A549 (cell line): ENCODE measurements at regions not wholly inside any gene's neighbourhood (a gene's known extent, or its start where the extent isn't known, plus 50 kb on each side); places are given as distances from the start of the nearest gene placed in this dataset.

Experiments used
- ATAC-seq, 2 experiments: fragments of 200-7000 bp in 1 of 2; fragments of >200 bp in 1 of 2; cut with Nextera tagmentation in 1 of 2; cut with Tn5 transposase in 1 of 2; 3 replicates each; pipeline versions ENCODE4 v1.8.0 to v1.9.1; 2018 to 2020; ENCODE audit warnings: mild to moderate bottlenecking in 1 of 2, moderate library complexity in 1 of 2
- CTCF ChIA-PET: fragments of 300-600 bp; sonication (Branson Sonifier 250); formaldehyde crosslinking; extraction: SDS; loops from one replicate; lab custom pipeline; 2021; ENCODE audit warnings: antibody characterized with exemption, inconsistent platforms; lab: Yijun Ruan, JAX
- POLR2A ChIA-PET: fragments of 350-600 bp; formaldehyde crosslinking; extraction: SDS; loops from one replicate; lab custom pipeline; 2021; ENCODE audit warnings: antibody characterized with exemption, inconsistent platforms; lab: Yijun Ruan, JAX
- DNase-seq, 2 experiments: peaks; one replicate each; pipeline versions ENCODE4 v3.0.0 to v3.0.0-alpha.2; 2011 to 2016; ENCODE audit warnings: low read depth in 1 of 2, low spot score in 1 of 2
- FAIRE-seq: peaks from 2 replicates; lab custom pipeline; 2011; peaks lifted over from hg19 to GRCh38; lab: Jason Lieb, UNC
- H3K27ac ChIP-seq, 2 experiments: fragments of >200 bp; sonication (Bioruptor Twin); formaldehyde crosslinking; 3 replicates each; pipeline ENCODE4 v1.5.1; 2016 to 2017
- H3K4me1 ChIP-seq: fragments of >200 bp; sonication (Bioruptor Twin); formaldehyde crosslinking; 3 replicates; pipeline ENCODE4 v1.6.1; 2016
- H3K4me2 ChIP-seq: fragments of >200 bp; sonication (Bioruptor Twin); formaldehyde crosslinking; 3 replicates; pipeline ENCODE4 v1.6.1; 2016
- H3K4me3 ChIP-seq: fragments of >200 bp; sonication (Bioruptor Twin); formaldehyde crosslinking; 3 replicates; pipeline ENCODE4 v1.5.1; 2016
- H3K9me3 ChIP-seq: fragments of >200 bp; sonication (Bioruptor Twin); formaldehyde crosslinking; 3 replicates; pipeline ENCODE4 v1.6.1; 2016
- ATOH8 ChIP-seq: fragments of 250-450 bp; sonication (Bioruptor Pico); IDR thresholded peaks from 2 replicates; pipeline ENCODE4 v1.5.0; 2020; ENCODE audit warnings: low read depth, mild to moderate bottlenecking, moderate library complexity
- CBX2 ChIP-seq: fragments of 200-600 bp; sonication (generic); IDR thresholded peaks from 2 replicates; pipeline ENCODE4 v1.6.1; 2016; ENCODE audit warnings: low read depth, mild to moderate bottlenecking, borderline replicate concordance
- CHD4 ChIP-seq: fragments of 200-600 bp; sonication (generic); IDR thresholded peaks from 2 replicates; pipeline ENCODE4 v1.6.1; 2016; ENCODE audit warnings: antibody characterized with exemption, mild to moderate bottlenecking, borderline replicate concordance
- EHF ChIP-seq: fragments of 250-450 bp; sonication (Bioruptor Pico); IDR thresholded peaks from 2 replicates; pipeline ENCODE4 v1.5.0; 2020; ENCODE audit warnings: mild to moderate bottlenecking
- HEYL ChIP-seq: fragments of 250-450 bp; sonication (Bioruptor Pico); IDR thresholded peaks from 2 replicates; pipeline ENCODE4 v1.8.0; 2021; ENCODE audit warnings: mild to moderate bottlenecking, moderate library complexity
- HOXA7 ChIP-seq: fragments of 250-450 bp; sonication (Bioruptor Pico); IDR thresholded peaks from 2 replicates; pipeline ENCODE4 v1.5.0; 2020; ENCODE audit warnings: mild to moderate bottlenecking, moderate library complexity
- HOXB5 ChIP-seq: fragments of 250-450 bp; sonication (Bioruptor Pico); IDR thresholded peaks from 2 replicates; pipeline ENCODE4 v1.5.0; 2020; ENCODE audit warnings: mild to moderate bottlenecking, moderate library complexity
- JUN ChIP-seq, 2 experiments: fragments of >200 bp; sonication (Bioruptor Twin); formaldehyde crosslinking; IDR thresholded peaks; 2 replicates in 1 of 2; 3 replicates in 1 of 2; pipeline ENCODE4 v1.6.1; 2016 to 2017
- KDM1A ChIP-seq: fragments of 200-600 bp; sonication (generic); IDR thresholded peaks from 2 replicates; pipeline ENCODE4 v1.6.1; 2016; ENCODE audit warnings: low read depth, mild to moderate bottlenecking
- MAZ ChIP-seq: fragments of 150-350 bp; IDR thresholded peaks from 2 replicates; pipeline ENCODE4 v1.6.1; 2014; ENCODE audit warnings: antibody characterized with exemption, low read depth, low read length, borderline replicate concordance
- NPAS2 ChIP-seq: fragments of 250-450 bp; sonication (Bioruptor Pico); IDR thresholded peaks from 2 replicates; pipeline ENCODE4 v1.8.0; 2022; ENCODE audit warnings: mild to moderate bottlenecking, moderate library complexity, borderline replicate concordance
- PBX3 ChIP-seq: IDR thresholded peaks from 2 replicates; pipeline ENCODE4 v1.6.1; 2012
- POLR2A ChIP-seq: IDR thresholded peaks from 2 replicates; pipeline ENCODE4 v1.6.1; 2012; ENCODE audit warnings: mild to moderate bottlenecking, low read length
- POLR2AphosphoS2 ChIP-seq: conservative IDR thresholded peaks from 2 replicates; pipeline ENCODE4 v1.6.1; 2012; ENCODE audit warnings: low read length, improper control_type of control experiment, inconsistent platforms
- RAD21 ChIP-seq, 2 experiments: fragments of >200 bp in 1 of 2; sonication (Bioruptor Twin) in 1 of 2; formaldehyde crosslinking in 1 of 2; IDR thresholded peaks in 1 of 2; conservative IDR thresholded peaks in 1 of 2; 2 replicates in 1 of 2; 3 replicates in 1 of 2; pipeline ENCODE4 v1.6.1; 2012 to 2018; ENCODE audit warnings: inconsistent platforms in 1 of 2
- RARB ChIP-seq: fragments of 250-450 bp; sonication (Bioruptor Pico); IDR thresholded peaks from 2 replicates; pipeline ENCODE4 v1.8.0; 2021; ENCODE audit warnings: mild to moderate bottlenecking, moderate library complexity
- RFX5 ChIP-seq: fragments of 450-650 bp; IDR thresholded peaks from 2 replicates; pipeline ENCODE4 v1.7.1; 2014; ENCODE audit warnings: antibody characterized with exemption, mild to moderate bottlenecking, moderate library complexity
- RNF2 ChIP-seq: fragments of 200-600 bp; sonication (generic); IDR thresholded peaks from 2 replicates; pipeline ENCODE4 v1.6.1; 2016; ENCODE audit warnings: low read depth, mild to moderate bottlenecking, antibody characterized with exemption, moderate library complexity, borderline replicate concordance
- SMC3 ChIP-seq: fragments of >200 bp; sonication (Bioruptor Twin); formaldehyde crosslinking; IDR thresholded peaks from 3 replicates; pipeline ENCODE4 v1.6.1; 2018; ENCODE audit warnings: inconsistent platforms
- TFCP2L1 ChIP-seq: fragments of 250-450 bp; sonication (Bioruptor Pico); IDR thresholded peaks from 2 replicates; pipeline ENCODE4 v1.5.0; 2021; ENCODE audit warnings: mild to moderate bottlenecking
- ZC3H11A ChIP-seq: fragments of 450-650 bp; IDR thresholded peaks from 2 replicates; pipeline ENCODE4 v1.6.1; 2014; ENCODE audit warnings: antibody characterized with exemption, mild to moderate bottlenecking
- ZNF302 ChIP-seq: fragments of 250-450 bp; sonication (Bioruptor Pico); IDR thresholded peaks from 2 replicates; pipeline ENCODE4 v1.9.0; 2021; ENCODE audit warnings: inconsistent platforms, mild to moderate bottlenecking, moderate library complexity
- ZSCAN20 ChIP-seq: fragments of 250-450 bp; sonication (Bioruptor Pico); IDR thresholded peaks from 2 replicates; pipeline ENCODE4 v1.8.0; 2022; ENCODE audit warnings: mild to moderate bottlenecking, moderate library complexity
- WGBS: methylation state at CpG from one replicate; pipeline ENCODE4 v1.1.6; 2017; ENCODE audit errors: missing lambda C conversion rate; 5-methylcytosine and 5-hydroxymethylcytosine counted together
- TF ChIP-seq, protein P1 (sequence below): fragments of >200 bp; sonication (Bioruptor Twin); formaldehyde crosslinking; IDR thresholded peaks from 3 replicates; pipeline ENCODE4 v1.6.1; 2016
- TF ChIP-seq, protein P2 (sequence below): IDR thresholded peaks from 2 replicates; pipeline ENCODE4 v1.6.1; 2012
- TF ChIP-seq, protein P3 (sequence below): fragments of >200 bp; sonication (Bioruptor Twin); formaldehyde crosslinking; IDR thresholded peaks from 2 replicates; pipeline ENCODE4 v1.6.1; 2016
- TF ChIP-seq, protein P4 (sequence below): IDR thresholded peaks from 2 replicates; pipeline ENCODE4 v1.6.1; 2012; ENCODE audit warnings: low read depth, borderline replicate concordance

DNA sequence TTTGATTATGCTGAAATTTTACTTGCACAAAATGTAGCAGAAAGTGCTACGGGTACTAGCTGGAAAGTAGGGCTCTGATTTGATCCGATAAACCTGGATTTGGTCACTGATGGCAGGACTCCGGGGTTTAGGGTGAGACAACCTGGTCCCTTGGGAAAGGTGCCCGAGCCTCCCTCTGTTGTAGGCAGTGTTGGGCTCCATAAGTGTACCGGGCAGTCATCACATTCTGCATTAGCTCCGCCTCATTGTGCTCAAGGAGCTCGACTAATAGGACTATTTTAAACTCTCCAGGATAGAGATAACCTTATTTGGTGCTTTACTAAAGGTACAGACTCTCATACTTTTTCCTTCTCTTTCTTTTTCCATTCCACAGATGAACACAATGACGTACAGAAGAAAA, 117.6 kb downstream of the UTRN start:
- H3K4me2 ChIP-seq: no peak overlapping the region

GRCh38 chr6:144405163-144405562, 120.0 kb downstream of the UTRN start:
- 88% methylated on average over 5 of the region's 5 CpGs for WGBS
- POLR2A ChIA-PET: no interaction called here
- CTCF ChIA-PET: interaction anchor here (1.8 kb wide), 1 partner anchor 108 kb away, joined by 4 read pairs; no protein-coding TSS in a partner anchor
- FAIRE-seq (no peak), ATAC-seq (no peak)
- H3K9me3 ChIP-seq: no peaks in the 10 kb centered on the region
- no peak overlapping the region for H3K27ac ChIP-seq
- H3K4me3 ChIP-seq: no peak overlapping the region
- no peak overlapping the region for H3K4me2 ChIP-seq
- no peak for TF ChIP-seq HOXB5 (CRISPR knock-in tag)
- no peak for TF ChIP-seq HEYL
- TF ChIP-seq, protein P1, sequence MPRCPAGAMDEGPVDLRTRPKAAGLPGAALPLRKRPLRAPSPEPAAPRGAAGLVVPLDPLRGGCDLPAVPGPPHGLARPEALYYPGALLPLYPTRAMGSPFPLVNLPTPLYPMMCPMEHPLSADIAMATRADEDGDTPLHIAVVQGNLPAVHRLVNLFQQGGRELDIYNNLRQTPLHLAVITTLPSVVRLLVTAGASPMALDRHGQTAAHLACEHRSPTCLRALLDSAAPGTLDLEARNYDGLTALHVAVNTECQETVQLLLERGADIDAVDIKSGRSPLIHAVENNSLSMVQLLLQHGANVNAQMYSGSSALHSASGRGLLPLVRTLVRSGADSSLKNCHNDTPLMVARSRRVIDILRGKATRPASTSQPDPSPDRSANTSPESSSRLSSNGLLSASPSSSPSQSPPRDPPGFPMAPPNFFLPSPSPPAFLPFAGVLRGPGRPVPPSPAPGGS: no peak
- TF ChIP-seq NPAS2 (CRISPR knock-in tag): no peak
- no peak for TF ChIP-seq SMC3
- no peak for TF ChIP-seq POLR2A
- TF ChIP-seq ATOH8 (CRISPR knock-in tag): no peak
- no peak for TF ChIP-seq ZSCAN20
- no peak for TF ChIP-seq PBX3
- TF ChIP-seq, protein P2, sequence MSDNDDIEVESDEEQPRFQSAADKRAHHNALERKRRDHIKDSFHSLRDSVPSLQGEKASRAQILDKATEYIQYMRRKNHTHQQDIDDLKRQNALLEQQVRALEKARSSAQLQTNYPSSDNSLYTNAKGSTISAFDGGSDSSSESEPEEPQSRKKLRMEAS: no peak
- TF ChIP-seq, all 56 proteins: peak for 0
- no peaks in the 10 kb centered on the region for H3K4me1 ChIP-seq
- DNase-seq: no peak

More for the DNA sequence above, 117.6 kb downstream of the UTRN start:
- TF ChIP-seq POLR2AphosphoS2: no peak
- TF ChIP-seq ATOH8 (CRISPR knock-in tag): no peak
- Histone ChIP-seq H3K27ac (no peak overlapping the region), H3K9me3 (peaks cover 8% of the 10 kb centered on the region; the same call in 2 of the 3 replicates), H3K4me1 (no peaks in the 10 kb centered on the region), H3K4me3 (no peak overlapping the region)
- no peak for ATAC-seq
- FAIRE-seq: no peak
- CTCF ChIA-PET: no interaction called here
- WGBS: 87% methylated on average over 8 of the region's 8 CpGs
- no peak for DNase-seq
- POLR2A ChIA-PET: no interaction called here

DNA sequence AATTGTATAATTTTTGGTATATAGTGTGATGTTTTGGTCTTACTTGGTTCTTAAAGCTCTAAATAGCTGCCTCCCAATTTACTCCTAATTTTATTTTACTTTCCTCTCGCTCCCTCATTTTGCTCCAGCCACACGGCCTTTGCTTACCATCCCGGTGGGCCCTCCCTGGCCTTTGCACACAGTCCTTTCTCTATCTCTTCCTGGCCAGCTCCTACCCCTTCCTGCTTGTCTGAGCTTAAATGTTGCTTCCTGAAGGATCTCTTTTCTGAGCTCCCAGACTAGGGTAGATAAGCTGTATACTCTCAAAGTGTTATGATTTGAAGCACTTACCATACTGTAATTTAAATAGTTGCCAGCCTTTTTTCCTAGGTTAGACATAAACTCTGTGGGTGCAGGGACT, 121.7 kb downstream of the UTRN start:
- no peaks in the 10 kb centered on the region for H3K9me3 ChIP-seq
- no peak overlapping the region for H3K27ac ChIP-seq
- no peak overlapping the region for H3K4me3 ChIP-seq
- peaks cover 6% of the 10 kb centered on the region; the same call in 2 of the 3 replicates for H3K4me1 ChIP-seq
- POLR2A ChIA-PET: no interaction called here
- DNase-seq (no peak), FAIRE-seq (no peak), ATAC-seq (no peak)
- CTCF ChIA-PET: no interaction called here
- WGBS: 97% methylated on average over 3 of the region's 3 CpGs
- no peak overlapping the region for H3K4me2 ChIP-seq
- TF ChIP-seq RAD21 (conservative IDR thresholded peaks at IDR 0.05 in 1 of 2, IDR thresholded peaks at IDR 0.05 in 1 of 2): no peak
- no peak for TF ChIP-seq ZC3H11A
- no peak for TF ChIP-seq RFX5
- no peak for TF ChIP-seq KDM1A
- TF ChIP-seq ATOH8 (CRISPR knock-in tag): no peak
- TF ChIP-seq EHF (CRISPR knock-in tag): no peak
- no peak for TF ChIP-seq CBX2
- TF ChIP-seq RNF2: no peak
- TF ChIP-seq TFCP2L1 (CRISPR knock-in tag): no peak
- TF ChIP-seq, protein P3, sequence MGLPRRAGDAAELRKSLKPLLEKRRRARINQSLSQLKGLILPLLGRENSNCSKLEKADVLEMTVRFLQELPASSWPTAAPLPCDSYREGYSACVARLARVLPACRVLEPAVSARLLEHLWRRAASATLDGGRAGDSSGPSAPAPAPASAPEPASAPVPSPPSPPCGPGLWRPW: no peak
- no peak for TF ChIP-seq CHD4
- TF ChIP-seq MAZ: no peak
- TF ChIP-seq JUN (IDR thresholded peaks at IDR 0.05): no peak
- TF ChIP-seq ZNF302 (CRISPR knock-in tag): no peak
- TF ChIP-seq HOXA7 (CRISPR knock-in tag): no peak
- TF ChIP-seq, protein P4, sequence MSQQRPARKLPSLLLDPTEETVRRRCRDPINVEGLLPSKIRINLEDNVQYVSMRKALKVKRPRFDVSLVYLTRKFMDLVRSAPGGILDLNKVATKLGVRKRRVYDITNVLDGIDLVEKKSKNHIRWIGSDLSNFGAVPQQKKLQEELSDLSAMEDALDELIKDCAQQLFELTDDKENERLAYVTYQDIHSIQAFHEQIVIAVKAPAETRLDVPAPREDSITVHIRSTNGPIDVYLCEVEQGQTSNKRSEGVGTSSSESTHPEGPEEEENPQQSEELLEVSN: no peak
- no peak for TF ChIP-seq RARB (CRISPR knock-in tag)
- TF ChIP-seq HEYL: no peak
- no peak for TF ChIP-seq POLR2AphosphoS2
